Ishikawa (cell line): ENCODE measurements at regions not wholly inside any gene's neighbourhood (a gene's known extent, or its start where the extent isn't known, plus 50 kb on each side); places are given as distances from the start of the nearest gene placed in this dataset.

Experiments
- CEBPB ChIP-seq: IDR thresholded peaks from 2 replicates; pipeline ENCODE4 v1.6.1; 2012
- CREB1 ChIP-seq: IDR thresholded peaks from 2 replicates; pipeline ENCODE4 v1.6.1; 2012; ENCODE audit warnings: low read depth
- EGR1 ChIP-seq: IDR thresholded peaks from 2 replicates; pipeline ENCODE4 v1.6.1; 2012
- EP300 ChIP-seq: IDR thresholded peaks from 2 replicates; pipeline ENCODE4 v1.6.1; 2012; ENCODE audit warnings: borderline replicate concordance
- FOXM1 ChIP-seq: IDR thresholded peaks from 2 replicates; pipeline ENCODE4 v1.6.1; 2012; ENCODE audit warnings: low read depth, borderline replicate concordance
- MAX ChIP-seq: IDR thresholded peaks from 2 replicates; pipeline ENCODE4 v1.6.1; 2012
- NFIC ChIP-seq: IDR thresholded peaks from 2 replicates; pipeline ENCODE4 v1.6.1; 2012
- RAD21 ChIP-seq: IDR thresholded peaks from 2 replicates; pipeline ENCODE4 v1.6.1; 2012; ENCODE audit warnings: low read depth
- REST ChIP-seq: IDR thresholded peaks from 2 replicates; pipeline ENCODE4 v1.6.1; 2012; ENCODE audit warnings: low read depth, mild to moderate bottlenecking
- TAF1 ChIP-seq: IDR thresholded peaks from 2 replicates; pipeline ENCODE4 v1.6.1; 2012; ENCODE audit warnings: low read depth, mild to moderate bottlenecking
- TCF12 ChIP-seq: IDR thresholded peaks from 2 replicates; pipeline ENCODE4 v1.6.1; 2012; ENCODE audit warnings: low read depth
- TEAD4 ChIP-seq: IDR thresholded peaks from 2 replicates; pipeline ENCODE4 v1.6.1; 2012
- USF1 ChIP-seq: IDR thresholded peaks from 2 replicates; pipeline ENCODE4 v1.6.1; 2012
- YY1 ChIP-seq: IDR thresholded peaks from 2 replicates; pipeline ENCODE4 v1.6.1; 2012; ENCODE audit warnings: low read depth
- ZBTB7A ChIP-seq: IDR thresholded peaks from 2 replicates; pipeline ENCODE4 v1.6.1; 2012; ENCODE audit warnings: low read depth

- no peak for TF ChIP-seq CEBPB
- TF ChIP-seq EP300 = no peak
- TF ChIP-seq MAX = no peak
- no peak for TF ChIP-seq FOXM1
- no peak for TF ChIP-seq TAF1
- TF ChIP-seq USF1 = no peak
- TF ChIP-seq ZBTB7A = no peak
- TF ChIP-seq EGR1 = no peak
- no peak for TF ChIP-seq CREB1
- TF ChIP-seq TCF12 = no peak
- TF ChIP-seq YY1 = no peak
- TF ChIP-seq TEAD4 = no peak
- TF ChIP-seq NFIC = no peak
- TF ChIP-seq REST = no peak
- TF ChIP-seq RAD21 = no peak
Measured at GRCh38 chr5:158376679-158377078, 517.7 kb upstream of the CLINT1 start.

GRCh38 chr5:158375531-158375930 is 516.6 kb upstream of the CLINT1 start:
- no peak for TF ChIP-seq USF1
- TF ChIP-seq TEAD4 = no peak
- no peak for TF ChIP-seq TAF1
- no peak for TF ChIP-seq TCF12

GRCh38 chr5:158373608-158374395 is 514.9 kb upstream of the CLINT1 start:
- TF ChIP-seq CEBPB (no peak), TCF12 (no peak)

- no peak for TF ChIP-seq RAD21
- TF ChIP-seq USF1 = no peak
Measured at GRCh38 chr5:158369241-158369640, 510.3 kb upstream of the CLINT1 start.

GRCh38 chr5:158368686-158369085 is 509.7 kb upstream of the CLINT1 start:
- TF ChIP-seq EGR1 = no peak
- TF ChIP-seq FOXM1 = no peak
- no peak for TF ChIP-seq CREB1
- TF ChIP-seq USF1 = no peak
- TF ChIP-seq TAF1 = no peak
- no peak for TF ChIP-seq REST
- TF ChIP-seq MAX = no peak
- no peak for TF ChIP-seq CEBPB
- no peak for TF ChIP-seq TCF12
- no peak for TF ChIP-seq YY1

- TF ChIP-seq YY1 = no peak
- no peak for TF ChIP-seq TEAD4
- TF ChIP-seq USF1 = no peak
- no peak for TF ChIP-seq MAX
- TF ChIP-seq EGR1 = no peak
- TF ChIP-seq REST = no peak
- TF ChIP-seq NFIC = no peak
- TF ChIP-seq RAD21 = no peak
- TF ChIP-seq CREB1 = no peak
- no peak for TF ChIP-seq TAF1
- TF ChIP-seq TCF12 = no peak
- no peak for TF ChIP-seq ZBTB7A
- TF ChIP-seq EP300 = no peak
- no peak for TF ChIP-seq FOXM1
- no peak for TF ChIP-seq CEBPB
Measured at GRCh38 chr5:158364367-158364766, 505.4 kb upstream of the CLINT1 start.
